ENCODE measurements at regions not wholly inside any gene's neighbourhood (a gene's known extent, or its start where the extent isn't known, plus 50 kb on each side); places are given as distances from the start of the nearest gene placed in this dataset.

- Histone ChIP-seq H3K27ac (ENCODE audit: insufficient read depth, low read length) (no peak overlapping the region), H3K36me3 (ENCODE audit: control insufficient read depth, insufficient read depth, low read length) (no peaks in the 10 kb centered on the region), H3K9ac (ENCODE audit: insufficient read depth, low read length) (no peak overlapping the region), H3K4me1 (ENCODE audit: control insufficient read depth, extremely low read depth, insufficient read depth, low read length) (no peaks in the 10 kb centered on the region), H3K4me2 (ENCODE audit: extremely low read depth, insufficient read depth, low read length) (no peak overlapping the region), H3K27me3 (ENCODE audit: control insufficient read depth, insufficient read depth, low read length) (no peaks in the 10 kb centered on the region), H3K9me3 (ENCODE audit: control insufficient read depth, insufficient read depth, low read depth, low read length) (no peaks in the 10 kb centered on the region), H3K79me2 (ENCODE audit: control insufficient read depth, insufficient read depth, low read length) (no peaks in the 10 kb centered on the region), H4K20me1 (ENCODE audit: control insufficient read depth, extremely low read depth, insufficient read depth, low read length) (no peaks in the 10 kb centered on the region), H3K4me3 (replicated peaks in 1 of 4; ENCODE audit: control extremely low read depth in 1 of 4, insufficient read depth in 1 of 4, low read depth in 3 of 4, low read length in 4 of 4) (no peak overlapping the region), H2AFZ (ENCODE audit: low read length) (no peak overlapping the region)
- TF ChIP-seq EZH2 (IDR thresholded peaks at IDR 0.05; ENCODE audit: low read length, missing control alignments), result no peak
- TF ChIP-seq, protein P1, sequence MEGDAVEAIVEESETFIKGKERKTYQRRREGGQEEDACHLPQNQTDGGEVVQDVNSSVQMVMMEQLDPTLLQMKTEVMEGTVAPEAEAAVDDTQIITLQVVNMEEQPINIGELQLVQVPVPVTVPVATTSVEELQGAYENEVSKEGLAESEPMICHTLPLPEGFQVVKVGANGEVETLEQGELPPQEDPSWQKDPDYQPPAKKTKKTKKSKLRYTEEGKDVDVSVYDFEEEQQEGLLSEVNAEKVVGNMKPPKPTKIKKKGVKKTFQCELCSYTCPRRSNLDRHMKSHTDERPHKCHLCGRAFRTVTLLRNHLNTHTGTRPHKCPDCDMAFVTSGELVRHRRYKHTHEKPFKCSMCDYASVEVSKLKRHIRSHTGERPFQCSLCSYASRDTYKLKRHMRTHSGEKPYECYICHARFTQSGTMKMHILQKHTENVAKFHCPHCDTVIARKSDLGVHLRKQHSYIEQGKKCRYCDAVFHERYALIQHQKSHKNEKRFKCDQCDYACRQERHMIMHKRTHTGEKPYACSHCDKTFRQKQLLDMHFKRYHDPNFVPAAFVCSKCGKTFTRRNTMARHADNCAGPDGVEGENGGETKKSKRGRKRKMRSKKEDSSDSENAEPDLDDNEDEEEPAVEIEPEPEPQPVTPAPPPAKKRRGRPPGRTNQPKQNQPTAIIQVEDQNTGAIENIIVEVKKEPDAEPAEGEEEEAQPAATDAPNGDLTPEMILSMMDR (conservative IDR thresholded peaks at IDR 0.05 in 1 of 2, IDR thresholded peaks at IDR 0.05 in 1 of 2; ENCODE audit: low read depth in 1 of 2, low read length in 2 of 2), result no peak
- no peak for DNase-seq (ENCODE audit: low read depth in 2 of 2)
These were observed 186.1 kb downstream of the KTN1 start for GRCh38 chr14:55766071-55766470.

DNA sequence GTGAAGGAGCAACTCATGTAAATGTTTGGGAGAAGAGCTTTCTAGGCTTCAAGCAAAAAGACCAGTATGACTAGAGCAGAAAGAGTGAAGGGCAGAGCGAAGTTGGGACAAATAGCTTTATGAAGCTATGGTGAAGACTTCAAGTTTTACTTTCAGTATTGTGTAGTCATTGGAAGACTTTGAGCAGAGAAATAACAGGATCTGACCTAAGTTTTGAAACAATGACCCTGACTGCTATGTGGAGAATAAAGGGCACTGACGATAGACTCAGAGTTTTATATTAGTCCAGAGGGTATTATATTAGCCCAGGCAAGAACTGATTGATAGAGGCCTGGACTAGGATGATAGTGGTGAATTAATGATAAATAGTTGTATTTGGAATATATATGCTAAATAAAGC is 187.3 kb downstream of the KTN1 start:
- DNase-seq (ENCODE audit: low read depth in 2 of 2), result no peak
- Histone ChIP-seq H3K27ac (ENCODE audit: insufficient read depth, low read length) (no peak overlapping the region), H3K9me3 (ENCODE audit: control insufficient read depth, insufficient read depth, low read depth, low read length) (no peaks in the 10 kb centered on the region), H3K36me3 (ENCODE audit: control insufficient read depth, insufficient read depth, low read length) (no peaks in the 10 kb centered on the region), H3K79me2 (ENCODE audit: control insufficient read depth, insufficient read depth, low read length) (no peaks in the 10 kb centered on the region), H3K4me2 (ENCODE audit: extremely low read depth, insufficient read depth, low read length) (no peak overlapping the region), H3K27me3 (ENCODE audit: control insufficient read depth, insufficient read depth, low read length) (no peaks in the 10 kb centered on the region), H3K4me3 (replicated peaks in 1 of 4; ENCODE audit: control extremely low read depth in 1 of 4, insufficient read depth in 1 of 4, low read depth in 3 of 4, low read length in 4 of 4) (no peak overlapping the region), H3K4me1 (ENCODE audit: control insufficient read depth, extremely low read depth, insufficient read depth, low read length) (no peaks in the 10 kb centered on the region), H3K9ac (ENCODE audit: insufficient read depth, low read length) (no peak overlapping the region), H2AFZ (ENCODE audit: low read length) (no peak overlapping the region), H4K20me1 (ENCODE audit: control insufficient read depth, extremely low read depth, insufficient read depth, low read length) (no peaks in the 10 kb centered on the region)
- TF ChIP-seq EZH2 (IDR thresholded peaks at IDR 0.05; ENCODE audit: low read length, missing control alignments), result no peak
- TF ChIP-seq, protein P1 (conservative IDR thresholded peaks at IDR 0.05 in 1 of 2, IDR thresholded peaks at IDR 0.05 in 1 of 2; ENCODE audit: low read depth in 1 of 2, low read length in 2 of 2), result no peak

DNA sequence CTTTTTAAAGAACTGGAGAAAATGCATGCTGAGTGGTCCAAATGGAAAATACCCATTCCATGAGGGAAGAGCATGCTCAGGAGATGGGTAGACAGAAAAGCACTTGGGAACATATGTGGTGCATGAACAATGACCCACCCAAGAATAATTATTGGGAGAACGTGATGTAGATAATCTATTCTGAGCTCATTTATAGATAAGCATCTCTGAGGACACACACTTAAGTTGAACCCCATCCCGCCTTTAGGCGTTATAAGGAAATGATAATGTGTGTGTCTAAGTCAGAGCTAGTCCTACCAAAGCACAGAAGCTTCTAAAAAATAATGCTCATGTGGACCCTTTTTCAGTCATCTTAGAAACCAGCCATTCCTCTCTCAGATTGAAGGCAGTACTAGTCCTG is 189.9 kb downstream of the KTN1 start:
- no peaks in the 10 kb centered on the region for H3K79me2 ChIP-seq (ENCODE audit: control insufficient read depth, insufficient read depth, low read length)
- TF ChIP-seq, protein P1 (conservative IDR thresholded peaks at IDR 0.05 in 1 of 2, IDR thresholded peaks at IDR 0.05 in 1 of 2; ENCODE audit: low read depth in 1 of 2, low read length in 2 of 2), result no peak
- no peak for TF ChIP-seq EZH2 (IDR thresholded peaks at IDR 0.05; ENCODE audit: low read length, missing control alignments)
- DNase-seq (ENCODE audit: low read depth in 2 of 2), result no peak
- no peaks in the 10 kb centered on the region for H4K20me1 ChIP-seq (ENCODE audit: control insufficient read depth, extremely low read depth, insufficient read depth, low read length)
- no peaks in the 10 kb centered on the region for H3K4me1 ChIP-seq (ENCODE audit: control insufficient read depth, extremely low read depth, insufficient read depth, low read length)
- no peak overlapping the region for H3K4me3 ChIP-seq (replicated peaks in 1 of 4; ENCODE audit: control extremely low read depth in 1 of 4, insufficient read depth in 1 of 4, low read depth in 3 of 4, low read length in 4 of 4)
- H3K36me3 ChIP-seq (ENCODE audit: control insufficient read depth, insufficient read depth, low read length), result no peaks in the 10 kb centered on the region
- no peaks in the 10 kb centered on the region for H3K9me3 ChIP-seq (ENCODE audit: control insufficient read depth, insufficient read depth, low read depth, low read length)
- H3K4me2 ChIP-seq (ENCODE audit: extremely low read depth, insufficient read depth, low read length), result no peak overlapping the region
- H2AFZ ChIP-seq (ENCODE audit: low read length), result no peak overlapping the region
- no peaks in the 10 kb centered on the region for H3K27me3 ChIP-seq (ENCODE audit: control insufficient read depth, insufficient read depth, low read length)
- H3K27ac ChIP-seq (ENCODE audit: insufficient read depth, low read length), result no peak overlapping the region
- no peak overlapping the region for H3K9ac ChIP-seq (ENCODE audit: insufficient read depth, low read length)
